H9 (cell line): ENCODE measurements at regions not wholly inside any gene's neighbourhood (a gene's known extent, or its start where the extent isn't known, plus 50 kb on each side); places are given as distances from the start of the nearest gene placed in this dataset.

ENCODE experiments used
- DNase-seq: peaks from one replicate; pipeline ENCODE4 v3.0.0-alpha.2; 2017
- H2AFZ ChIP-seq: one replicate; pipeline ENCODE4 v1.6.1; 2013; ENCODE audit warnings: mild to moderate bottlenecking, low read length, control low read depth, moderate library complexity
- H2AK5ac ChIP-seq: 2 replicates; pipeline ENCODE4 v1.6.1; 2013; ENCODE audit warnings: low read length, control low read depth, mixed read lengths; ENCODE audit not compliant: insufficient read length
- H2BK120ac ChIP-seq: one replicate; pipeline ENCODE4 v1.6.1; 2013; ENCODE audit warnings: low read depth, mild to moderate bottlenecking, low read length, control low read depth, inconsistent platforms; ENCODE audit not compliant: poor library complexity, severe bottlenecking
- H2BK12ac ChIP-seq: 2 replicates; pipeline ENCODE4 v1.6.1; 2013; ENCODE audit warnings: low read length, control low read depth, mixed read lengths, low read depth; ENCODE audit not compliant: insufficient read length
- H2BK15ac ChIP-seq: 2 replicates; pipeline ENCODE4 v1.6.1; 2013; ENCODE audit warnings: low read depth, low read length, control low read depth
- H2BK20ac ChIP-seq: one replicate; pipeline ENCODE4 v1.6.1; 2013; ENCODE audit warnings: low read depth, mild to moderate bottlenecking, low read length, control low read depth, inconsistent platforms; ENCODE audit not compliant: poor library complexity, severe bottlenecking
- H2BK5ac ChIP-seq: 2 replicates; pipeline ENCODE4 v1.6.1; 2013; ENCODE audit warnings: low read length, control low read depth, mixed read lengths; ENCODE audit not compliant: insufficient read length
- H3K14ac ChIP-seq: 2 replicates; pipeline ENCODE4 v1.6.1; 2013; ENCODE audit warnings: low read length, control low read depth; ENCODE audit not compliant: insufficient read depth
- H3K18ac ChIP-seq: 2 replicates; pipeline ENCODE4 v1.6.1; 2013; ENCODE audit warnings: low read depth, mild to moderate bottlenecking, mixed read lengths, low read length, control low read depth; ENCODE audit not compliant: insufficient read length
- H3K23ac ChIP-seq: 2 replicates; pipeline ENCODE4 v1.6.1; 2013; ENCODE audit warnings: low read length, control low read depth, mixed read lengths, low read depth; ENCODE audit not compliant: insufficient read length
- H3K23me2 ChIP-seq: 2 replicates; pipeline ENCODE4 v1.6.1; 2013; ENCODE audit warnings: low read depth, mild to moderate bottlenecking, mixed read lengths, low read length, control low read depth; ENCODE audit not compliant: insufficient read length, poor library complexity, severe bottlenecking
- H3K27ac ChIP-seq: 2 replicates; pipeline ENCODE4 v1.5.1; 2013; ENCODE audit warnings: low read length, control low read depth, mixed read lengths, low read depth; ENCODE audit not compliant: insufficient read length
- H3K27me3 ChIP-seq: 2 replicates; pipeline ENCODE4 v1.6.1; 2013; ENCODE audit warnings: low read length, control low read depth, inconsistent platforms; ENCODE audit not compliant: insufficient read depth
- H3K4ac ChIP-seq: 2 replicates; pipeline ENCODE4 v1.6.1; 2013; ENCODE audit warnings: low read depth, mild to moderate bottlenecking, control low read depth, inconsistent platforms, low read length, moderate library complexity
- H3K4me1 ChIP-seq: 2 replicates; pipeline ENCODE4 v1.6.1; 2013; ENCODE audit warnings: low read length, control low read depth, inconsistent platforms; ENCODE audit not compliant: insufficient read depth
- H3K4me2 ChIP-seq: 2 replicates; pipeline ENCODE4 v1.6.1; 2013; ENCODE audit warnings: low read length, control low read depth, mixed read lengths; ENCODE audit not compliant: insufficient read length, insufficient read depth
- H3K56ac ChIP-seq: 2 replicates; pipeline ENCODE4 v1.6.1; 2013; ENCODE audit warnings: low read depth, mild to moderate bottlenecking, mixed read lengths, low read length, control low read depth; ENCODE audit not compliant: insufficient read length
- H3K79me1 ChIP-seq: 2 replicates; pipeline ENCODE4 v1.6.1; 2013; ENCODE audit warnings: low read depth, mild to moderate bottlenecking, moderate library complexity, low read length, control low read depth, inconsistent platforms; ENCODE audit not compliant: insufficient read depth, poor library complexity, severe bottlenecking
- H3K79me2 ChIP-seq: 2 replicates; pipeline ENCODE4 v1.6.1; 2013; ENCODE audit warnings: low read length, control low read depth, inconsistent platforms; ENCODE audit not compliant: insufficient read depth
- H3K9ac ChIP-seq: 2 replicates; pipeline ENCODE4 v1.6.1; 2013; ENCODE audit warnings: low read length, control low read depth, mixed read lengths; ENCODE audit not compliant: insufficient read length; ENCODE audit errors: extremely low read depth
- H3K9me3 ChIP-seq: one replicate; pipeline ENCODE4 v1.6.1; 2013; ENCODE audit warnings: low read depth, low read length, inconsistent platforms; ENCODE audit not compliant: control insufficient read depth
- H3T11ph ChIP-seq: one replicate; pipeline ENCODE4 v1.6.1; 2013; ENCODE audit warnings: mild to moderate bottlenecking, low read length, control low read depth, inconsistent platforms
- H4K20me1 ChIP-seq: one replicate; pipeline ENCODE4 v1.6.1; 2013; ENCODE audit not compliant: control insufficient read depth, insufficient read length, insufficient read depth
- H4K5ac ChIP-seq: 2 replicates; pipeline ENCODE4 v1.6.1; 2013; ENCODE audit warnings: low read depth, mild to moderate bottlenecking, mixed read lengths, low read length, control low read depth; ENCODE audit not compliant: insufficient read length
- H4K8ac ChIP-seq: replicated peaks from 2 replicates; pipeline ENCODE4 v1.6.1; 2013; ENCODE audit warnings: low read length, control low read depth, mixed read lengths, low read depth; ENCODE audit not compliant: insufficient read length
- H4K91ac ChIP-seq: 2 replicates; pipeline ENCODE4 v1.6.1; 2013; ENCODE audit warnings: low read depth, mild to moderate bottlenecking, moderate library complexity, mixed read lengths, low read length, control low read depth; ENCODE audit not compliant: insufficient read length
- H3K27ac Mint-ChIP-seq, 3 experiments: 2 replicates in 2 of 3; 3 replicates in 1 of 3; pipeline ENCODE4 v1.8.0; 2020 to 2021; ENCODE audit warnings: mixed read lengths in 3 of 3, mild to moderate bottlenecking in 1 of 3, moderate library complexity in 1 of 3
- H3K27me3 Mint-ChIP-seq: 2 replicates; pipeline ENCODE4 v1.8.0; 2021; ENCODE audit warnings: low read depth, mild to moderate bottlenecking, moderate library complexity, mixed read lengths
- H3K36me3 Mint-ChIP-seq, 3 experiments: 2 replicates in 2 of 3; 3 replicates in 1 of 3; pipeline ENCODE4 v1.8.0; 2020 to 2021; ENCODE audit warnings: low read depth in 3 of 3, mixed read lengths in 3 of 3; ENCODE audit not compliant: insufficient read depth in 1 of 3
- H3K4me1 Mint-ChIP-seq, 2 experiments: 2 replicates each; pipeline ENCODE4 v1.8.0; 2020; ENCODE audit warnings: mixed read lengths in 2 of 2
- H3K4me3 Mint-ChIP-seq, 2 experiments: 2 replicates in 1 of 2; 3 replicates in 1 of 2; pipeline ENCODE4 v1.8.0; 2020 to 2021; ENCODE audit warnings: mild to moderate bottlenecking in 2 of 2, mixed read lengths in 2 of 2, moderate library complexity in 1 of 2
- H3K9me3 Mint-ChIP-seq, 2 experiments: 2 replicates in 1 of 2; 3 replicates in 1 of 2; pipeline ENCODE4 v1.8.0; 2020; ENCODE audit warnings: mild to moderate bottlenecking in 2 of 2, mixed read lengths in 2 of 2, moderate library complexity in 1 of 2
- WGBS: extraction: QIAGEN DNeasy Blood & Tissue Kit; methylation state at CpG from one replicate; pipeline ENCODE4 v1.1.7; 2013; ENCODE audit warnings: missing lambda C conversion rate, low lambda C conversion rate, mixed read lengths; ENCODE audit not compliant: insufficient read length; ENCODE audit errors: extremely low coverage; 5-methylcytosine and 5-hydroxymethylcytosine counted together
- TF ChIP-seq, protein P1 (sequence below): fragments of 200-600 bp; sonication (generic); conservative IDR thresholded peaks from 3 replicates; pipeline ENCODE4 v1.8.0; 2021; ENCODE audit warnings: antibody characterized with exemption, mild to moderate bottlenecking

DNA sequence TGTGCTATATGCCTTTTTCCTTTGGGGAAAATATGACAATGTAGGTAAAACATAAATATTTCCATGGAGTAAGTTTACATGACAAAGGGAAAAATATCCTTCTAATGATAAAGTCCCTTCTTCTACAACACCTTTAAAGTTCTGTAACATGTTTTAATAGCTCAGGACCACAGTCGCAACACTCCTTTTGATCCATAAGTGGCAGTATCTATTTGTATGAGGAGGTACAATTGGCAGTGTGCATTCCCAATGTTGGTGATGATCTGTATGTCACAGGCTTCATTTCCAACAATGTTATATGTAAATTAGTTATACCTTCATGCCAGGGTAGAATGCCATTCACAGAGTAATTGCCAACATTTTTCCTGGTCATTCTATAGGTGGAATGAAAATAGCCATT is 127.1 kb upstream of the CCNH start:
- no peaks in the 10 kb centered on the region for H3K27me3 ChIP-seq
- no peaks in the 10 kb centered on the region for H4K20me1 ChIP-seq
- no peak overlapping the region for H2BK20ac ChIP-seq
- Mint-ChIP-seq H3K9me3 (no peaks in the 10 kb centered on the region), H3K27me3 (no peaks in the 10 kb centered on the region), H3K27ac (no peak overlapping the region), H3K4me3 (no peak overlapping the region), H3K36me3 (no peaks in the 10 kb centered on the region), H3K4me1 (peaks cover 17 to 19% of the 10 kb centered on the region in 2 experiments)
- H2BK12ac ChIP-seq, result no peak overlapping the region
- H4K91ac ChIP-seq, result no peak overlapping the region
- H3K79me2 ChIP-seq, result no peaks in the 10 kb centered on the region
- H2AK5ac ChIP-seq, result no peak overlapping the region
- H2BK5ac ChIP-seq, result no peak overlapping the region
- no peak overlapping the region for H3K14ac ChIP-seq
- no peak overlapping the region for H2BK15ac ChIP-seq
- no peak for DNase-seq
- TF ChIP-seq, protein P1, sequence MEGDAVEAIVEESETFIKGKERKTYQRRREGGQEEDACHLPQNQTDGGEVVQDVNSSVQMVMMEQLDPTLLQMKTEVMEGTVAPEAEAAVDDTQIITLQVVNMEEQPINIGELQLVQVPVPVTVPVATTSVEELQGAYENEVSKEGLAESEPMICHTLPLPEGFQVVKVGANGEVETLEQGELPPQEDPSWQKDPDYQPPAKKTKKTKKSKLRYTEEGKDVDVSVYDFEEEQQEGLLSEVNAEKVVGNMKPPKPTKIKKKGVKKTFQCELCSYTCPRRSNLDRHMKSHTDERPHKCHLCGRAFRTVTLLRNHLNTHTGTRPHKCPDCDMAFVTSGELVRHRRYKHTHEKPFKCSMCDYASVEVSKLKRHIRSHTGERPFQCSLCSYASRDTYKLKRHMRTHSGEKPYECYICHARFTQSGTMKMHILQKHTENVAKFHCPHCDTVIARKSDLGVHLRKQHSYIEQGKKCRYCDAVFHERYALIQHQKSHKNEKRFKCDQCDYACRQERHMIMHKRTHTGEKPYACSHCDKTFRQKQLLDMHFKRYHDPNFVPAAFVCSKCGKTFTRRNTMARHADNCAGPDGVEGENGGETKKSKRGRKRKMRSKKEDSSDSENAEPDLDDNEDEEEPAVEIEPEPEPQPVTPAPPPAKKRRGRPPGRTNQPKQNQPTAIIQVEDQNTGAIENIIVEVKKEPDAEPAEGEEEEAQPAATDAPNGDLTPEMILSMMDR, result no peak
- H3K23me2 ChIP-seq, result no peaks in the 10 kb centered on the region
- no peak overlapping the region for H4K5ac ChIP-seq
- no peak overlapping the region for H3K56ac ChIP-seq
- H3K27ac ChIP-seq, result no peak overlapping the region
- H3T11ph ChIP-seq, result no peak overlapping the region
- H2AFZ ChIP-seq, result no peak overlapping the region
- no peak overlapping the region for H3K4me2 ChIP-seq
- H4K8ac ChIP-seq, result no peak overlapping the region
- H2BK120ac ChIP-seq, result no peak overlapping the region
- no CpG with 5 or more reads among the region's 1 CpG for WGBS
- H3K79me1 ChIP-seq, result no peaks in the 10 kb centered on the region
- peaks cover 4% of the 10 kb centered on the region for H3K4me1 ChIP-seq
- H3K23ac ChIP-seq, result no peak overlapping the region
- no peak overlapping the region for H3K9ac ChIP-seq
- no peak overlapping the region for H3K18ac ChIP-seq
- no peak overlapping the region for H3K4ac ChIP-seq
- H3K9me3 ChIP-seq, result no peaks in the 10 kb centered on the region
